Mesenchymal stem cell (in vitro differentiated cells and primary cell): ENCODE measurements at regions not wholly inside any gene's neighbourhood (a gene's known extent, or its start where the extent isn't known, plus 50 kb on each side); places are given as distances from the start of the nearest gene placed in this dataset.
A peak's percentile ranks its signal among the peaks of the same experiment; 100 is the strongest.

Experiments used
- DNase-seq: peaks from one replicate; pipeline ENCODE4 v3.0.0-alpha.2; 2013
- H2AFZ ChIP-seq: one replicate; pipeline ENCODE4 v1.6.1; 2013; ENCODE audit warnings: low read depth, mild to moderate bottlenecking, control low read depth, inconsistent platforms, low read length, moderate library complexity
- H2AK5ac ChIP-seq: 2 replicates; pipeline ENCODE4 v1.6.1; 2013; ENCODE audit warnings: low read length, moderate library complexity, mild to moderate bottlenecking, inconsistent platforms; ENCODE audit not compliant: severe bottlenecking
- H2BK120ac ChIP-seq: one replicate; pipeline ENCODE4 v1.6.1; 2013; ENCODE audit warnings: low read depth, mild to moderate bottlenecking, inconsistent platforms, low read length, moderate library complexity
- H2BK12ac ChIP-seq, 2 experiments: one replicate each; pipeline ENCODE4 v1.6.1; 2013; ENCODE audit warnings: inconsistent platforms in 2 of 2, low read length in 2 of 2, mild to moderate bottlenecking in 2 of 2, moderate library complexity in 2 of 2, control low read depth in 1 of 2
- H2BK15ac ChIP-seq: one replicate; pipeline ENCODE4 v1.6.1; 2013; ENCODE audit warnings: mild to moderate bottlenecking, low read depth, inconsistent platforms; ENCODE audit not compliant: poor library complexity, severe bottlenecking
- H2BK5ac ChIP-seq: 2 replicates; pipeline ENCODE4 v1.6.1; 2013; ENCODE audit warnings: low read depth, mild to moderate bottlenecking, low read length, control low read depth, inconsistent platforms; ENCODE audit not compliant: poor library complexity, severe bottlenecking
- H3K14ac ChIP-seq, 2 experiments: one replicate each; pipeline ENCODE4 v1.6.1; 2013; ENCODE audit warnings: inconsistent platforms in 2 of 2, low read length in 2 of 2, control low read depth in 1 of 2, mild to moderate bottlenecking in 1 of 2, moderate library complexity in 1 of 2
- H3K18ac ChIP-seq, 2 experiments: one replicate each; pipeline ENCODE4 v1.6.1; 2013; ENCODE audit warnings: inconsistent platforms in 2 of 2, low read length in 2 of 2, control low read depth in 1 of 2, low read depth in 1 of 2, mild to moderate bottlenecking in 1 of 2
- H3K23ac ChIP-seq, 2 experiments: one replicate each; pipeline ENCODE4 v1.6.1; 2013; ENCODE audit warnings: inconsistent platforms in 2 of 2, low read length in 2 of 2, mild to moderate bottlenecking in 2 of 2, moderate library complexity in 2 of 2, control low read depth in 1 of 2
- H3K27ac ChIP-seq: 2 replicates; pipeline ENCODE4 v1.5.1; 2013; ENCODE audit warnings: mild to moderate bottlenecking, moderate library complexity, low read length, control low read depth, inconsistent platforms; ENCODE audit not compliant: poor library complexity, severe bottlenecking
- H3K27me3 ChIP-seq, 2 experiments: 2 replicates each; pipeline versions ENCODE4 v1.6.1 to v1.7.0; 2013; ENCODE audit warnings: low read length in 2 of 2, mild to moderate bottlenecking in 2 of 2, moderate library complexity in 2 of 2, control low read depth in 1 of 2, inconsistent platforms in 1 of 2; ENCODE audit not compliant: control insufficient read depth in 1 of 2, insufficient read depth in 1 of 2
- H3K36me3 ChIP-seq, 2 experiments: 2 replicates each; pipeline versions ENCODE4 v1.6.1 to v1.7.0; 2013; ENCODE audit warnings: low read length in 2 of 2, control low read depth in 1 of 2, inconsistent platforms in 1 of 2, low read depth in 1 of 2, mild to moderate bottlenecking in 1 of 2; ENCODE audit not compliant: insufficient read depth in 2 of 2, control insufficient read depth in 1 of 2
- H3K4ac ChIP-seq, 2 experiments: one replicate each; pipeline ENCODE4 v1.6.1; 2013; ENCODE audit warnings: inconsistent platforms in 2 of 2, low read length in 2 of 2, mild to moderate bottlenecking in 2 of 2, moderate library complexity in 2 of 2, control low read depth in 1 of 2, low read depth in 1 of 2
- H3K4me1 ChIP-seq: 2 replicates; pipeline ENCODE4 v1.6.1; 2013; ENCODE audit warnings: low read depth, low read length, control low read depth; ENCODE audit not compliant: control insufficient read depth, insufficient read depth
- H3K4me2 ChIP-seq: 2 replicates; pipeline ENCODE4 v1.6.1; 2013; ENCODE audit warnings: low read length, mild to moderate bottlenecking, inconsistent platforms; ENCODE audit not compliant: poor library complexity, severe bottlenecking
- H3K4me3 ChIP-seq, 2 experiments: 2 replicates each; pipeline versions ENCODE4 v1.5.1 to v1.7.0; 2013; ENCODE audit warnings: low read length in 2 of 2, mild to moderate bottlenecking in 2 of 2, control low read depth in 1 of 2, low read depth in 1 of 2; ENCODE audit not compliant: insufficient read depth in 1 of 2
- H3K79me1 ChIP-seq: replicated peaks from 2 replicates; pipeline ENCODE4 v1.6.1; 2013; ENCODE audit warnings: mild to moderate bottlenecking, control low read depth, low read length, inconsistent platforms; ENCODE audit not compliant: poor library complexity, severe bottlenecking
- H3K9ac ChIP-seq: 2 replicates; pipeline ENCODE4 v1.7.0; 2013; ENCODE audit warnings: mild to moderate bottlenecking, low read length, moderate library complexity
- H3K9me3 ChIP-seq: 2 replicates; pipeline ENCODE4 v1.7.0; 2013; ENCODE audit warnings: mild to moderate bottlenecking, low read length; ENCODE audit not compliant: control insufficient read depth
- H4K8ac ChIP-seq: one replicate; pipeline ENCODE4 v1.6.1; 2013; ENCODE audit warnings: inconsistent platforms, mild to moderate bottlenecking, low read length, moderate library complexity
- H4K91ac ChIP-seq: one replicate; pipeline ENCODE4 v1.6.1; 2013; ENCODE audit warnings: mild to moderate bottlenecking, low read length, inconsistent platforms
- WGBS: methylation state at CpG from one replicate; pipeline ENCODE4 v1.1.7; 2013; ENCODE audit warnings: mixed read lengths; 5-methylcytosine and 5-hydroxymethylcytosine counted together

- Histone ChIP-seq H3K4me1 (no peaks in the 10 kb centered on the region), H3K4me3 (no peak overlapping the region), H3K27ac (no peak overlapping the region), H4K8ac (no peak overlapping the region), H3K79me1 (no peaks in the 10 kb centered on the region), H2AFZ (no peak overlapping the region), H3K9ac (no peak overlapping the region), H3K9me3 (no peaks in the 10 kb centered on the region), H2BK12ac (no peak overlapping the region), H3K4ac (no peak overlapping the region), H3K14ac (no peak overlapping the region), H3K23ac (no peak overlapping the region), H2BK120ac (no peak overlapping the region), H3K4me2 (no peak overlapping the region), H3K36me3 (no peaks in the 10 kb centered on the region), H2AK5ac (no peak overlapping the region), H4K91ac (no peak overlapping the region), H2BK15ac (no peak overlapping the region), H2BK5ac (no peak overlapping the region), H3K18ac (no peak overlapping the region), H3K27me3 (no peaks in the 10 kb centered on the region)
- no peak for DNase-seq
Observed at GRCh38 chr7:95700917-95701316, 71.4 kb upstream of the DYNC1I1 start.

- no peak overlapping the region for H2BK12ac ChIP-seq
- no peaks in the 10 kb centered on the region for H3K4me1 ChIP-seq
- no peak overlapping the region for H3K4ac ChIP-seq
- WGBS = 100% methylated on average over 2 of the region's 2 CpGs
- DNase-seq = no peak
- no peak overlapping the region for H3K18ac ChIP-seq
- no peaks in the 10 kb centered on the region for H3K36me3 ChIP-seq
- no peak overlapping the region for H3K4me3 ChIP-seq
- H4K91ac ChIP-seq = no peak overlapping the region
- H2AFZ ChIP-seq = no peak overlapping the region
- H3K9ac ChIP-seq = no peak overlapping the region
- H2BK15ac ChIP-seq = no peak overlapping the region
- no peak overlapping the region for H2AK5ac ChIP-seq
- no peaks in the 10 kb centered on the region for H3K9me3 ChIP-seq
- no peaks in the 10 kb centered on the region for H3K79me1 ChIP-seq
- H3K27ac ChIP-seq = no peak overlapping the region
- H2BK5ac ChIP-seq = no peak overlapping the region
- H4K8ac ChIP-seq = no peak overlapping the region
- H3K27me3 ChIP-seq = no peaks in the 10 kb centered on the region
- no peak overlapping the region for H2BK120ac ChIP-seq
- no peak overlapping the region for H3K14ac ChIP-seq
- no peak overlapping the region for H3K23ac ChIP-seq
- no peak overlapping the region for H3K4me2 ChIP-seq
Observed at GRCh38 chr7:95694334-95694733, 78.0 kb upstream of the DYNC1I1 start.

DNA sequence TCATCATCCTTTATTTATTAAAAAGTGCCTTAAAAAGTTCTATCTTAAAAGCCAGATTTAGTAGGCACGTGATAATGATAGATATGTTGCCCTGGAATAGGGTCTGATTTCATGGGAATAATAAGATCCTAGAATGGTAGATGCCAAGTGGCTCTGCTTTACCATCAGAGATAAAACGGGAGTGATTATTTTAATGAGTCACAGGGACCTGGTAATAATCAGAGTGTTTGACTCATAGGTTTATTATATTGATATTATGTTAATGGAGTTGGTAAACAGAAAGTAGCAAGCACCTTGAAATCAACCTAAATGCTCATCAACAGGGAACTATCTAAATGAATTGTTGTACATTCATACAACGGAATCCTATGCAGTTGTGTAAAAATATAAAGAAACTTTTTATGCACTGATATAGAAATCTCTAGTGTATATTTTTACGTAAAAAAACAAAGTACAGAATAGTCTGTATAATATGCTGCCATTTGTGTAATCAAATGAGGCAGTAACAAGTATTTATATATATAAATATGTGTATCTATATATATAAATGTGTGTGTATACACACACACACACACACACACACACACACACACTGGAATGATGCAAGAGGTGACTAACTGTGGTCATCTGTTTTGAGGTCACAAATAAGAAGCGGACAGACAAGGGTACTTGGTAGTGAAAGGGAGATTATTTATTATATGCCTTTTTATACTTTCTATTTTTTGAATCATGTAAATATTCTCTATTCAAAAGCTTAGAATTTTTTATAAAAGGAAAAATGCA is 78.6 kb upstream of the DYNC1I1 start:
- no peak overlapping the region for H2BK120ac ChIP-seq
- H4K91ac ChIP-seq = no peak overlapping the region
- no peak overlapping the region for H3K4me2 ChIP-seq
- DNase-seq = peak; percentile 72
- no peak overlapping the region for H2AFZ ChIP-seq
- H2AK5ac ChIP-seq = no peak overlapping the region
- no peak overlapping the region for H3K9ac ChIP-seq
- no peaks in the 10 kb centered on the region for H3K27me3 ChIP-seq
- H4K8ac ChIP-seq = no peak overlapping the region
- WGBS = 65% methylated on average over 2 of the region's 5 CpGs
- no peak overlapping the region for H3K4me3 ChIP-seq
- no peak overlapping the region for H3K23ac ChIP-seq
- H2BK5ac ChIP-seq = no peak overlapping the region
- no peaks in the 10 kb centered on the region for H3K4me1 ChIP-seq
- no peaks in the 10 kb centered on the region for H3K36me3 ChIP-seq
- H2BK12ac ChIP-seq = no peak overlapping the region
- no peak overlapping the region for H3K4ac ChIP-seq
- H3K27ac ChIP-seq = no peak overlapping the region
- H3K14ac ChIP-seq = no peak overlapping the region
- H3K9me3 ChIP-seq = no peaks in the 10 kb centered on the region
- H2BK15ac ChIP-seq = no peak overlapping the region
- H3K79me1 ChIP-seq = no peaks in the 10 kb centered on the region
- no peak overlapping the region for H3K18ac ChIP-seq

DNA sequence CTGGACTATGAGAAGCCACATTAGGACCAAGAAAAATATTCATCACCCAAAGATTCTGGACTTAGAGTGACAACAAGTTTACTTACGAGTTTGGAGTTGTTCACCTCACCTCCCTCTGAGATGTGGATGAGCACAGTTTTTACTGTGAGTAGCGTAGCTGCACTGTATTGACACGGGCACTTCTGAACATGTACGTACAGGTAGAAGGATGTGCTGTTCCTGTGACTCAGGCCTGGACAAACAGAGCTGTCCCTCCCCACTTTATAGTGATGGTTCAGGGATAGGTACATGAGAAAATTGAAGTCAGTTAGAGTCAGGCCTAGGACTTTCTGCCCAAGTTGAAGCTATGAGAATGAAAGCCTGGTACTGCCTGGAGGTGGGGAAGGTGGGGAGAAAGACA is 80.9 kb upstream of the DYNC1I1 start:
- H3K4ac ChIP-seq = no peak overlapping the region
- no peak overlapping the region for H3K27ac ChIP-seq
- H3K23ac ChIP-seq = no peak overlapping the region
- no peak overlapping the region for H3K4me3 ChIP-seq
- no peak overlapping the region for H3K4me2 ChIP-seq
- no peak overlapping the region for H3K14ac ChIP-seq
- no peak overlapping the region for H4K8ac ChIP-seq
- DNase-seq = no peak
- no peak overlapping the region for H4K91ac ChIP-seq
- no peak overlapping the region for H2AK5ac ChIP-seq
- H3K18ac ChIP-seq = no peak overlapping the region
- H3K4me1 ChIP-seq = no peaks in the 10 kb centered on the region
- no peaks in the 10 kb centered on the region for H3K27me3 ChIP-seq
- no peak overlapping the region for H2BK120ac ChIP-seq
- no peaks in the 10 kb centered on the region for H3K79me1 ChIP-seq
- no peaks in the 10 kb centered on the region for H3K9me3 ChIP-seq
- no peak overlapping the region for H2AFZ ChIP-seq
- H2BK5ac ChIP-seq = no peak overlapping the region
- H2BK15ac ChIP-seq = no peak overlapping the region
- H2BK12ac ChIP-seq = no peak overlapping the region
- no peaks in the 10 kb centered on the region for H3K36me3 ChIP-seq
- no peak overlapping the region for H3K9ac ChIP-seq
- 65% methylated on average over 4 of the region's 4 CpGs for WGBS
